ENCODE measurements at regions not wholly inside any gene's neighbourhood (a gene's known extent, or its start where the extent isn't known, plus 50 kb on each side); places are given as distances from the start of the nearest gene placed in this dataset.
A peak's percentile ranks its signal among the peaks of the same experiment; 100 is the strongest.
"Not testable (repeated sequence)": the region's sequence is repeated elsewhere in the genome, so short reads cannot be mapped to it uniquely, and the experiment has no call there.

GRCh38 chr11:116397602-116398084 is 375.1 kb downstream of the BUD13 start:
- DNase-seq (ENCODE audit: low read depth, low spot score), result no peak
- no peak overlapping the region for H3K27ac ChIP-seq

GRCh38 chr11:116396331-116396730 is 376.5 kb downstream of the BUD13 start:
- DNase-seq (ENCODE audit: low read depth, low spot score), result no peak
- no peak overlapping the region for H3K27ac ChIP-seq

- H3K27ac ChIP-seq, result no peak overlapping the region
- no peak for DNase-seq (ENCODE audit: low read depth, low spot score)
These were observed 378.8 kb downstream of the BUD13 start for GRCh38 chr11:116394022-116394421.

GRCh38 chr11:116390963-116391362 is 381.8 kb downstream of the BUD13 start:
- DNase-seq (ENCODE audit: low read depth, low spot score), result no peak

GRCh38 chr11:116388146-116388545 is 384.6 kb downstream of the BUD13 start:
- no peak overlapping the region for H3K27ac ChIP-seq
- no peak for DNase-seq (ENCODE audit: low read depth, low spot score)

More at GRCh38 chr11:116390963-116391362, 381.8 kb downstream of the BUD13 start:
- H3K27ac ChIP-seq, result no peak overlapping the region

GRCh38 chr11:116387641-116388040 is 385.1 kb downstream of the BUD13 start:
- no peak overlapping the region for H3K27ac ChIP-seq
- no peak for DNase-seq (ENCODE audit: low read depth, low spot score)

- no peak overlapping the region for H3K27ac ChIP-seq
- DNase-seq (ENCODE audit: low read depth, low spot score), result peak; percentile 12
These were observed 386.6 kb downstream of the BUD13 start for GRCh38 chr11:116386118-116386699.

GRCh38 chr11:116384876-116385275 is 387.9 kb downstream of the BUD13 start:
- H3K27ac ChIP-seq, result no peak overlapping the region
- DNase-seq (ENCODE audit: low read depth, low spot score), result no peak

- no peak for DNase-seq (ENCODE audit: low read depth, low spot score)
- no peak overlapping the region for H3K27ac ChIP-seq
These were observed 388.4 kb downstream of the BUD13 start for GRCh38 chr11:116384407-116384806.

GRCh38 chr11:116379185-116379828 is 393.5 kb downstream of the BUD13 start:
- DNase-seq (ENCODE audit: low read depth, low spot score), result no peak
- H3K27ac ChIP-seq, result no peak overlapping the region

- no peak overlapping the region for H3K27ac ChIP-seq
- no peak for DNase-seq (ENCODE audit: low read depth, low spot score)
These were observed 396.2 kb downstream of the BUD13 start for GRCh38 chr11:116376547-116376946.

- H3K27ac ChIP-seq, result no peak overlapping the region
- no peak for DNase-seq (ENCODE audit: low read depth, low spot score)
These were observed 396.7 kb downstream of the BUD13 start for GRCh38 chr11:116376054-116376453.

GRCh38 chr11:116375221-116375620 is 397.6 kb downstream of the BUD13 start:
- H3K27ac ChIP-seq, result no peak overlapping the region
- no peak for DNase-seq (ENCODE audit: low read depth, low spot score)

GRCh38 chr11:116374085-116374484 is 398.7 kb downstream of the BUD13 start:
- DNase-seq (ENCODE audit: low read depth, low spot score), result no peak
- no peak overlapping the region for H3K27ac ChIP-seq

GRCh38 chr11:116373104-116373944 is 399.5 kb downstream of the BUD13 start:
- no peak for DNase-seq (ENCODE audit: low read depth, low spot score)

GRCh38 chr11:116371146-116371545 is 401.6 kb downstream of the BUD13 start:
- no peak overlapping the region for H3K27ac ChIP-seq
- DNase-seq (ENCODE audit: low read depth, low spot score), result no peak

More at GRCh38 chr11:116373104-116373944, 399.5 kb downstream of the BUD13 start:
- no peak overlapping the region for H3K27ac ChIP-seq

- no peak overlapping the region for H3K27ac ChIP-seq
- no peak for DNase-seq (ENCODE audit: low read depth, low spot score)
These were observed 404.0 kb downstream of the BUD13 start for GRCh38 chr11:116368784-116369183.

GRCh38 chr11:116366980-116367645 is 405.7 kb downstream of the BUD13 start:
- no peak overlapping the region for H3K27ac ChIP-seq
- DNase-seq (ENCODE audit: low read depth, low spot score), result peak; percentile 44

GRCh38 chr11:116366451-116366850 is 406.3 kb downstream of the BUD13 start:
- no peak for DNase-seq (ENCODE audit: low read depth, low spot score)
- no peak overlapping the region for H3K27ac ChIP-seq

- not testable (repeated sequence) for DNase-seq (ENCODE audit: low read depth, low spot score); H3K27ac ChIP-seq
These were observed 407.9 kb downstream of the BUD13 start for GRCh38 chr11:116364925-116365324.
